ENCODE measurements at regions not wholly inside any gene's neighbourhood (a gene's known extent, or its start where the extent isn't known, plus 50 kb on each side); places are given as distances from the start of the nearest gene placed in this dataset.

DNA sequence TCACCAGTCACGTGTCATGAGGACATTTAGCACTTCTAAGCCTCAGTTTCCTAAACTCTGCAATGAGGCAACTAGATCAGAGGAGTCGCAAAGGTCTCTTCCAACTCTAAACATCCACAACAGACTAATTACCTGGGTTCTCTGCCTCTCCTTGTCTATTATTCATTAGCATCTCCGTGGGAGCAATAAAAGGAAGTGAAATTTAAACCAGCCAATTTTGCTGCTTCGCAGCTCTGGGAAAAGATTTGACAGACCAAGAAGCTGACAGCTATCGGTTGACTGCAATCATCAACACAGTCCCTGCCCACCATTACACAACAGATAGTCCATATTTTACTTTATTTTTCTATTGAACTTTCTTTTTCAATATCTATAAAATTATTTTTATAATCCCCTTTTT, 308.9 kb downstream of the NR2F1-AS1 start:
- TF ChIP-seq CTCF (IDR thresholded peaks at IDR 0.05; ENCODE audit: low read length) (no peak), EZH2 (IDR thresholded peaks at IDR 0.05; ENCODE audit: borderline replicate concordance, low read length) (no peak)

DNA sequence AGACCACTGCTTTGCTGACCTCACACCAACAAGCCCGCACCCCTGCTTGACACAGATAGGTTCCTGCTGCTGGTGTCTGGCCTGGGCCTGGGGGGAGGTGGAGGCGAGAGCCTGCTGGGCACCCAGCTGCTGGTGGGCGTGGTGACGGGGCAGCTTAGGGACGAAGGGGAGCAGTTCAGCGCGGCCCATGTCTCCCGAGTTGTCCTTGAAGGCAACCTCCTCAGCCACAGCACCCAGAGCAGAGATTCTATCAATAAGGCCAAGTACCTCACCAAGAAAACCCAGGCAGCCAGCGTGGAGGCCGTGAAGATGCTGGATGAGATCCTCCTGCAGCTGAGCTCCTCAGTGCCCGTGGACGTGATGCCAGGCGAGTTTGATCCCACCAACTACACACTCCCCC, 313.3 kb downstream of the NR2F1-AS1 start:
- no peaks in the 10 kb centered on the region for H3K27me3 ChIP-seq (ENCODE audit: insufficient read depth, low read length)
- no peak overlapping the region for H3K4me3 ChIP-seq (ENCODE audit: low read depth, low read length, poor library complexity, severe bottlenecking)
- H3K4me2 ChIP-seq (ENCODE audit: low read length): no peak overlapping the region
- H2AFZ ChIP-seq (ENCODE audit: low read length): no peak overlapping the region
- no peaks in the 10 kb centered on the region for H3K36me3 ChIP-seq (ENCODE audit: insufficient read depth, low read length)
- no peaks in the 10 kb centered on the region for H3K9me3 ChIP-seq (ENCODE audit: low read length)
- no peaks in the 10 kb centered on the region for H4K20me1 ChIP-seq (ENCODE audit: insufficient read depth, low read length)
- no peaks in the 10 kb centered on the region for H3K9me2 ChIP-seq (ENCODE audit: low read depth, low read length)
- no peak overlapping the region for H3K27ac ChIP-seq (ENCODE audit: low read depth, low read length, poor library complexity, severe bottlenecking)
- TF ChIP-seq CTCF (IDR thresholded peaks at IDR 0.05; ENCODE audit: low read length) (no peak), EZH2 (IDR thresholded peaks at IDR 0.05; ENCODE audit: borderline replicate concordance, low read length) (no peak)
- no peaks in the 10 kb centered on the region for H3K79me2 ChIP-seq (ENCODE audit: insufficient read depth, low read length)
- no peak overlapping the region for H3K9ac ChIP-seq (ENCODE audit: low read length)
- H3K4me1 ChIP-seq (ENCODE audit: insufficient read depth, low read length, severe bottlenecking): no peaks in the 10 kb centered on the region
- H3F3A ChIP-seq (ENCODE audit: insufficient read depth, low read length): no peaks in the 10 kb centered on the region

More for the DNA sequence above, 308.9 kb downstream of the NR2F1-AS1 start:
- H3K4me1 ChIP-seq (ENCODE audit: insufficient read depth, low read length, severe bottlenecking): no peaks in the 10 kb centered on the region
- no peaks in the 10 kb centered on the region for H3K9me3 ChIP-seq (ENCODE audit: low read length)
- no peak overlapping the region for H3K9ac ChIP-seq (ENCODE audit: low read length)
- no peaks in the 10 kb centered on the region for H4K20me1 ChIP-seq (ENCODE audit: insufficient read depth, low read length)
- no peaks in the 10 kb centered on the region for H3K9me2 ChIP-seq (ENCODE audit: low read depth, low read length)
- H3K27me3 ChIP-seq (ENCODE audit: insufficient read depth, low read length): no peaks in the 10 kb centered on the region
- H3K4me2 ChIP-seq (ENCODE audit: low read length): peak overlapping the region; percentile 7; the same call in 1 of the 2 replicates
- H2AFZ ChIP-seq (ENCODE audit: low read length): no peak overlapping the region
- H3K27ac ChIP-seq (ENCODE audit: low read depth, low read length, poor library complexity, severe bottlenecking): no peak overlapping the region
- H3K79me2 ChIP-seq (ENCODE audit: insufficient read depth, low read length): no peaks in the 10 kb centered on the region
- no peaks in the 10 kb centered on the region for H3K36me3 ChIP-seq (ENCODE audit: insufficient read depth, low read length)
- H3F3A ChIP-seq (ENCODE audit: insufficient read depth, low read length): no peaks in the 10 kb centered on the region
- H3K4me3 ChIP-seq (ENCODE audit: low read depth, low read length, poor library complexity, severe bottlenecking): no peak overlapping the region

DNA sequence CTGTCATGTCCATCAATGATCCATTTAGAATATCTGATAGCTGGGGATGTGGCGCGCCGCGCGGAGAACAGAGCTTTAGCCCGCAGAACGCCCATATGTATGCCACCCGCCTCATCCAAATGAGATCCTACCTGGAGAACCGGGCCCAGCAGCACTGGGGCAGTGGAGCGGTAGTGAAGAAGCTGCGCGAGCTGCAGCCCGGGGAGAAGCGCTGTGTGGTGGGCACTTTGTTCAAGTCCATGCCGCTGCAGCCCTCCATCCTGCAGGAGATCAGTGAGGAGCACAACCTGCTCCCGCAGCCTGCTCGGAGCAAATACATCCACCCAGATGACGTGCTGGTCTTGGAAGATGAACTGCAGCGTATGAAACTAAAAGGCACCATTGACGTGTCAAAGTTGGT, 313.7 kb downstream of the NR2F1-AS1 start:
- H3K27ac ChIP-seq (ENCODE audit: low read depth, low read length, poor library complexity, severe bottlenecking): no peak overlapping the region
- H3K27me3 ChIP-seq (ENCODE audit: insufficient read depth, low read length): no peaks in the 10 kb centered on the region
- no peaks in the 10 kb centered on the region for H3K4me1 ChIP-seq (ENCODE audit: insufficient read depth, low read length, severe bottlenecking)
- H2AFZ ChIP-seq (ENCODE audit: low read length): no peak overlapping the region
- no peak overlapping the region for H3K4me2 ChIP-seq (ENCODE audit: low read length)
- no peak overlapping the region for H3K4me3 ChIP-seq (ENCODE audit: low read depth, low read length, poor library complexity, severe bottlenecking)
- no peaks in the 10 kb centered on the region for H3K36me3 ChIP-seq (ENCODE audit: insufficient read depth, low read length)
- no peaks in the 10 kb centered on the region for H4K20me1 ChIP-seq (ENCODE audit: insufficient read depth, low read length)
- H3K9ac ChIP-seq (ENCODE audit: low read length): no peak overlapping the region
- H3K9me2 ChIP-seq (ENCODE audit: low read depth, low read length): no peaks in the 10 kb centered on the region
- no peaks in the 10 kb centered on the region for H3K79me2 ChIP-seq (ENCODE audit: insufficient read depth, low read length)
- H3K9me3 ChIP-seq (ENCODE audit: low read length): no peaks in the 10 kb centered on the region
- no peak for TF ChIP-seq CTCF (IDR thresholded peaks at IDR 0.05; ENCODE audit: low read length)
- TF ChIP-seq EZH2 (IDR thresholded peaks at IDR 0.05; ENCODE audit: borderline replicate concordance, low read length): no peak
- no peaks in the 10 kb centered on the region for H3F3A ChIP-seq (ENCODE audit: insufficient read depth, low read length)

All from OCI-LY1 (cell line).